C1 segment of cervical spinal cord (tissue), 14 donors: ENCODE measurements at regions not wholly inside any gene's neighbourhood (a gene's known extent, or its start where the extent isn't known, plus 50 kb on each side); places are given as distances from the start of the nearest gene placed in this dataset.
A peak's percentile ranks its signal among the peaks of the same experiment; 100 is the strongest.

ENCODE experiments used
- DNase-seq, 14 donors: peaks; one replicate each; lab custom pipeline; 2025; lab: John Stamatoyannopoulos, UW

GRCh38 chr2:207444756-207445155 lies 85.0 kb upstream of the CREB1 start:
- no peak for DNase-seq

- no peak for DNase-seq
Observed at GRCh38 chr2:207446653-207447052, 83.1 kb upstream of the CREB1 start.

GRCh38 chr2:207448006-207448405 lies 81.8 kb upstream of the CREB1 start:
- no peak for DNase-seq

- DNase-seq = no peak
Observed at GRCh38 chr2:207449642-207450165, 80.1 kb upstream of the CREB1 start.

GRCh38 chr2:207450186-207450585 lies 79.6 kb upstream of the CREB1 start:
- no peak for DNase-seq

GRCh38 chr2:207458582-207458981 lies 71.2 kb upstream of the CREB1 start:
- no peak for DNase-seq

- no peak for DNase-seq
Observed at GRCh38 chr2:207459990-207460757, 69.6 kb upstream of the CREB1 start.

- no peak for DNase-seq
Observed at GRCh38 chr2:207463433-207463832, 66.3 kb upstream of the CREB1 start.

- DNase-seq = no peak
Observed at GRCh38 chr2:207464007-207464406, 65.8 kb upstream of the CREB1 start.

GRCh38 chr2:207465894-207466293 lies 63.9 kb upstream of the CREB1 start:
- DNase-seq = no peak

GRCh38 chr2:207467716-207468347 lies 61.9 kb upstream of the CREB1 start:
- DNase-seq = no peak

GRCh38 chr2:207468488-207468887 lies 61.3 kb upstream of the CREB1 start:
- DNase-seq = no peak

- DNase-seq = no peak
Observed at GRCh38 chr2:207469451-207469850, 60.3 kb upstream of the CREB1 start.

GRCh38 chr2:207469943-207470729 lies 59.6 kb upstream of the CREB1 start:
- peak in 1 of 14 donors; percentile 17 for DNase-seq

- DNase-seq = no peak
Observed at GRCh38 chr2:207471261-207471660, 58.5 kb upstream of the CREB1 start.

- DNase-seq = peak in 2 of 14 donors; percentile 20 to 51
Observed at GRCh38 chr2:207472343-207473048, 57.3 kb upstream of the CREB1 start.

- DNase-seq = peak in 11 of 14 donors; percentile 24 to 84 (median 49)
Observed at GRCh38 chr2:207473049-207473930, 56.5 kb upstream of the CREB1 start.

- DNase-seq = no peak
Observed at GRCh38 chr2:207473931-207474235, 55.9 kb upstream of the CREB1 start.

- DNase-seq = peak in 2 of 14 donors; percentile 23 to 35
Observed at GRCh38 chr2:207474863-207475485, 54.8 kb upstream of the CREB1 start.

- no peak for DNase-seq
Observed at GRCh38 chr2:207475546-207475945, 54.2 kb upstream of the CREB1 start.
